Smooth muscle cell of the brain vasculature (primary cell): ENCODE measurements at regions not wholly inside any gene's neighbourhood (a gene's known extent, or its start where the extent isn't known, plus 50 kb on each side); places are given as distances from the start of the nearest gene placed in this dataset.

ENCODE experiments used
- DNase-seq: peaks from one replicate; pipeline ENCODE4 v3.0.0-alpha.2; 2012; ENCODE audit warnings: low read depth, low spot score

- DNase-seq = no peak
Measured at GRCh38 chr16:82567175-82567574, 59.6 kb upstream of the CDH13 start.

GRCh38 chr16:82563401-82563800 lies 63.4 kb upstream of the CDH13 start:
- no peak for DNase-seq

GRCh38 chr16:82562183-82562683 lies 64.5 kb upstream of the CDH13 start:
- DNase-seq = no peak

- DNase-seq = no peak
Measured at GRCh38 chr16:82560805-82561325, 65.9 kb upstream of the CDH13 start.

- DNase-seq = no peak
Measured at GRCh38 chr16:82544378-82545160, 82.2 kb upstream of the CDH13 start.

DNA sequence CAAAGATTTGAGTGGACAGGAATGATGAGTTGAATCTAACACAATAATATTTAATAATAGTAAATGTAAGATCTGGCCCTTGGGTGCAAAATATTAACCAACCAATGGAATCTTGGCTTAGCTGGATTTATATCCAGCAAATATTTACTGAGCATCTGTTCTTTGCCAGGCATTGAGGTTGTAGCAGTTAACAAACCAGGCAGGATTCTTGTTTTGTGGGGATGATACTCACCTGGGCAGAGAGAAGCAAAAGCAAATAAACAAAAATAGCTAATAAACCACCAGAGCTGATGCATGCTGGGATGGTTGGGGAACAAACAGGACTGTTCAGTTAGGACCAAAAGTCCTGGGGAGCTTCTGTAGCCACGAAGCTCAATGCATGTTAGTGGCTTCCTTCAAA lies 84.1 kb upstream of the CDH13 start:
- DNase-seq = no peak

DNA sequence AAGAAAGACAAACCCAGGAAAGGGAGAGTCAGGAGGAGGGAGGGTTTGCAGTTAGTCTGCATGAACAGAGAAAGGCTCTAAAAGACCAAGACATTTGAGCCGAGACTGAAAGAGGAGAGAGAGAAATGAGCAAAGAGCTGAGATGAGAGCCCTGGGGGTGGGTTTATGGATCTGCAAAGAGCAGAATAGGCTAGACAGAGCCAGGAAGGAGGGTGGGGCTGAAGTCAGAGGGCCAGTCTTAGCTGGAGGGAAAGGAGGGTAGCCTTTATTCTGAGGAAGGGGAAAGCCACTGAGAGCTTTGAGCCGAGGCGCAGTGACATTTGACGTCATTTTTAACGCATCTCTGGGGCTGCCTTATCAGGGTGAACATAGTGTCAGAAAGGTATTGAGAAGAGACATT lies 85.7 kb upstream of the CDH13 start:
- no peak for DNase-seq

DNA sequence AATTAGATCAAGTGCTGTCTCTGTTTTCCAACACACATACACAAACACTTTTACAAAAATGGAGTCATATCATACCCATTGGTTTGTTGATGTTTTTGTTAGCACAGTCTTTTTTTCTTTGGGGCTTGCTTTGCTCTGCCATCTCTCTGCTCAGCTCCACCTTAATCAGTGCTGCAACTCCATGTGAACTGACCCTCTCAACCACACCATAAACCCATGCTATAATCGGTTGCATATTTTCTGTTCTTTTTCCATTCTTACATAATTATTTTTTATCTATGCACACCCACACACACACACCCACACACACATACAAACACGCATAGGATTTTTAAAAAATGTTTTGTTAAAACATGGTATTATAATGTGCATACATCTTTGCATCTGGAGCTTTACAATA lies 91.0 kb upstream of the CDH13 start:
- no peak for DNase-seq

GRCh38 chr16:82535262-82535661 lies 91.5 kb upstream of the CDH13 start:
- DNase-seq = no peak

DNA sequence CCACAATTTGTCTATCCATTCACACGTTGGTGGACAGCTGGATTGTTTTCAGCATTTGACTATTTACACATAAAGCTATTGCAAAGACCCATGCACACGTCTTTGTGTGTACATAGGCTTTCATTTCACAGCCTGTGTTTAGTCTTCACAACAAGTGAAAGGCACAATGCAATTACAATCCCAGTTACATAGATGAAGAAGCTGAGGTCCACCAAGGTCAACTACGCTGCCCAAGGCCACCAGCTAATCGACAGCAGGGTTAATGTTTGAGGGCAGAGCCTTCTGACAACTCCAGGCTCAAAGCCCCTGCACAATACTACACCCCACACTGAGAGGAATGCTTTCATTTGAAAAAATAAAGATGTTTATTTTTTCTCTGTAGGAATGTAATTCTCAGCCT lies 93.6 kb upstream of the CDH13 start:
- no peak for DNase-seq

GRCh38 chr16:82530883-82531282 lies 95.9 kb upstream of the CDH13 start:
- no peak for DNase-seq

DNA sequence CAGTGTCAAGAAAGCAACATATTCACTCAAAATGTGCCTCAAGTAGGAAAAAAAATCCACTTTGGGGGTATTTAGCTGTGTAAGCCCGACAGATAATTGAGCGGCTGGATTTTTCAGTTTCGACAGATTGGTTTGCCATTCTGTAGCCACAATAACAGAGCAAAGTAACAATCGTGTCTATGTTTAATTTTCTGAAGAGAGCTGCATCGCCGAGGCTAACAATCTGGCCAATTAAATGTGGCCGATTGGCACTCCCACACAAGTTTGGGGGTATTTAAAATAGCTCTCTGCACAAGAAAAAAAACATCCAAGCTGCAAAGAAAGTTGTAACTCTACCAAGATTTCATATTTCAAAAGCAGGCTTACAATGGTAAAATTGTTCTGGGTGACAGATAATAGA lies 99.7 kb upstream of the CDH13 start:
- no peak for DNase-seq

GRCh38 chr16:82524976-82525375 lies 101.8 kb upstream of the CDH13 start:
- DNase-seq = no peak

GRCh38 chr16:82523815-82524214 lies 103.0 kb upstream of the CDH13 start:
- no peak for DNase-seq

DNA sequence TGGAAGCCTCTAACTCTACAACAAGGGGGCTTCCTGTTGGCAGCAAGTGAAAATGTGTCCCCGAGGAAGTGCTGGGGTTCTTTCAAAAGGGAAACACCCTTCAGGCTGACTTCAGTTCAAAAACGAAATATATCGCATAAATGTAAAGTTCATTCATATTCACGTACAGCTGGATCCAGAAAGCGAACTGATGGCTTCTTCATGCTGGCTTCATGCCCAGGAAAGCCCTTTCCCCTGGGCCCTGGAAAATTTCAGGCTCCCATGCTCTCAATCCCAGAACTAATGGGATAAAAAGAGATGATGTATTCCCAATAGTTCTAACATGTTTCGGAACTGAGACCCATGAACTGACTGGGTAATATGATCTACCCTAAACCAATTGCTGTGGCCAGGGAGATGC lies 104.7 kb upstream of the CDH13 start:
- no peak for DNase-seq

DNA sequence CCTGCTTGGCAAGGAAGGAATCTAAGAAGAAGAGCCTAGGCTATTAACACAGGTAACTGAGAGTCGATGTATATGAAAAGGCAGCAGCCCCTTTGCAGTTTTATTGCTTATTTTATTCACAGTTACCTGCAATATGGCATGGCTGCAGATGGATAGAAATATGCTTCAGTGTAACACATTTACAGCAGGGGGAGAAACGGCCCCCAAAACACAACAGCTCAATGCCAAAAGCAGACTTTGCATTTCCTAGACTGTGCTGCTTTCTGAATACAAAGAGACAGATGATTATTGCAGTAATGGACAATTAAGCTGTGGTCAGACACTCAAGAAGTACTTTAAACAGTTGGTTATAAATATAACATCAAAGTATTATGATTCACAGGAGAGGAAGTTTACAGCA lies 108.0 kb upstream of the CDH13 start:
- no peak for DNase-seq

DNA sequence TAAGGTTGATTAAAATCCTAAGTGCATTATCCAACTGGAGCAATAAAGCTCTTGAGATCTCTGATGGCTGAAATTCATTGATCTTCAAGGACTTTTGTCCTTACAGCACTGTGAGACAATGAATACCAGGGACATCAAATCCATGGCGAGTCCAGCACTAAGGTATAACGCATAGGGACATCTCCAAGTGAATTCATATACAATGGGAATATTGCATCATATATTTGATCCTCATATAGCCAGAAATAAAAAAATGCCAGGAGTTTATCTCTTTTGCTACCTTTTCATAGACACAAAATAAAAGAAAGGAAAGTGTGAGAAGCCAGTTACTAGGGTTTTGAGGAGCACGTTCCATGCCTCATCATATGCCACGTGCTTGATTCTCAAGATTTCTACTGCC lies 112.5 kb upstream of the CDH13 start:
- DNase-seq = no peak

GRCh38 chr16:82510789-82511305 lies 115.9 kb upstream of the CDH13 start:
- DNase-seq = no peak

DNA sequence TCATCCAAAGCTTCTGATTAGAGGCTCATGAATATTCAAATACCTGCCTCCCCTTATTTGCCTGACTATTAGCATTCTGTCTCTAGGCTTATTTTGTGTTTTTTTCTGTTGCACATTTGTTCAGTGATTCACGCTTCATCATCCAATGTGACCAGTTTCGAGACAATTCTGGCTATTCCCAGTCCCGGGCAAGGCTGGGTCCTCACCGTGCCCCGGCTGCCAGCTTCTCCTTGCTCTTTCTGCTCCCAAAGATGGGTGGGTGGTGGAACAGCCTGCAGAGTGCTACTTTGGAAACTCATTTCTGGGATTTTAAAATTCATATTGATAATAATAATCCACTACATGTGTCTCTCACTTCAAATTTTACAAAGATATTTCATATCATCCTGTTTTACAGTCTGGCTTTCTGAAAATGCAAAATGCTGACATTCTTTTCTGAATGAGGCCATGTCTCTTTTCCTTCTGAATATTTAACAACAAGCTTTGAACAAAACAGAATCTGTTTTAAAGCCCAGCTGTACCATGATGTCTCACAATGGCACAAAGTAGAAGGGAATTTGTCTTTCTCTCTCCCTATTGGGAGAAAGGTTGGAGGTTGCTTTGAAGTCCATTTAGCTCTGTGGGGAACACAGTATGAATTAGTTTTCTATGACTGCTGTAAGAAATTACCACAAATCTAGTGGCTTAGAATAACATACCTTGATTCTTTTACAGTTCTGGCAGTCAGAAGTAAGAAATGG lies 116.9 kb upstream of the CDH13 start:
- no peak for DNase-seq

DNA sequence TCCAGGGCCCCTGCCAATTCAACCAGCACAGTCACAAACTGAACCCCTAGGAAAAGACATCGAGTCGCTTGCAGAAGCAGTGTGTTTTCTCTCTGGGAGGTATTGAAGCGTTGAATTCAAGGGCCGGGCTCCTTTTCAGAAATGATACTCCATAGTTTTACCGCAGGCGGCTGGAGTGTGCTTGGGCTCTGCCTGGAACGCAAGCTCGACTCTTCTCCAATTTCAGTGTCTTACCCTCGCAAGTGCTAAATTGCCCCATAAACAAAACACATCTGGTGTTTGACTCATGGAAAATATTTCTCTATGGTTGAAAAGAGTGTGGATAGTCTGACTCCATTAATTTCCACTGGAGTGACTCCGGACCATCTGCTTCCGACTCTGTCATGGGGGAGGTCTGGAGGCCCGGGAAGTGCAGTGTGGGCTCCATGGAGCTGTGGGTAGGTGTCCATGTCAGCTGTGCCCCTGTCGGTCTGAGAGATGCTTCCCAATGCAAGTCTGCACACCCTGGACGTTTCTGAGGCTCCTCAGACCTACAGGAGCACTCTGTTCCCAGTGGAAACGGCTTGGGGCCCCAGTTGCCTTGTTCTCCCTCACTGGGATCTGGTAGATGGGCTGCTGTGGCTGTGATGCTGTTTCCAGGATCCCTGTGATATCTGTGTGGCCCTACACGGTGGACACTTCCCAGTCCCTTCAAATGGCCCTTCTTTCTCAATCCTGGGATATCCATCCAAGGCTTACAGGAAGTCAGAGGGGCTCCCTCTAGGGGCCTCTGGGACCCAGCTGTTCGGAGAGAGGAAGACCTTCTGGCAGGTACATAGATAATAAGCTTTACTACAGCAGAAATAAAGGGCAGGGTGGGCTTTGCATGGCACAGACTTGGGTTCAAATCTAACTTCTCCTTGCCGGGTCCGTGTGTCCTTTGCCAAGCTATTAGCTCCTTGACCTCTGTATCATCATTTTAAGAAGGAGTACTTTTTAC lies 119.8 kb upstream of the CDH13 start:
- DNase-seq = no peak

GRCh38 chr16:82504836-82505235 lies 121.9 kb upstream of the CDH13 start:
- DNase-seq = no peak
